ENCODE measurements at regions not wholly inside any gene's neighbourhood (a gene's known extent, or its start where the extent isn't known, plus 50 kb on each side); places are given as distances from the start of the nearest gene placed in this dataset.
"Not testable (repeated sequence)": the region's sequence is repeated elsewhere in the genome, so short reads cannot be mapped to it uniquely, and the experiment has no call there.

GRCh38 chr2:167328808-167329207 is 440.5 kb downstream of the XIRP2 start:
- TF ChIP-seq CTCF, POLR2A (IDR thresholded peaks at IDR 0.05): not testable (repeated sequence)
